WTC11 (cell line): ENCODE measurements at regions not wholly inside any gene's neighbourhood (a gene's known extent, or its start where the extent isn't known, plus 50 kb on each side); places are given as distances from the start of the nearest gene placed in this dataset.

Experiments used
- ATAC-seq: fragments of 200-7000 bp; cut with Tn5 transposase; 2 replicates; pipeline ENCODE4 v1.10.0; 2021; ENCODE audit warnings: mild to moderate bottlenecking, moderate library complexity
- CTCF ChIA-PET: fragments of 300-600 bp; sonication (Branson Sonifier 250); formaldehyde crosslinking; loops from one replicate; lab custom pipeline; 2021; ENCODE audit warnings: antibody characterized with exemption; lab: Charles Lee
- POLR2A ChIA-PET: fragments of 350-600 bp; sonication (Branson Sonifier 250); formaldehyde crosslinking; loops from one replicate; lab custom pipeline; 2021; ENCODE audit warnings: antibody characterized with exemption; lab: Charles Lee
- DNase-seq: peaks from one replicate; pipeline ENCODE4 v3.0.0; 2021; ENCODE audit warnings: low spot score
- H3K27ac Mint-ChIP-seq: 2 replicates; pipeline ENCODE4 v1.8.0; 2021; ENCODE audit warnings: mixed read lengths
- H3K27me3 Mint-ChIP-seq: 2 replicates; pipeline ENCODE4 v1.8.0; 2021; ENCODE audit warnings: low read depth, mild to moderate bottlenecking, moderate library complexity, mixed read lengths
- H3K36me3 Mint-ChIP-seq: 2 replicates; pipeline ENCODE4 v1.8.0; 2021; ENCODE audit warnings: mixed read lengths
- H3K4me1 Mint-ChIP-seq: 2 replicates; pipeline ENCODE4 v1.8.0; 2022; ENCODE audit warnings: mixed read lengths
- H3K4me3 Mint-ChIP-seq: 2 replicates; pipeline ENCODE4 v1.8.0; 2021; ENCODE audit warnings: mild to moderate bottlenecking, moderate library complexity, mixed read lengths
- H3K9me3 Mint-ChIP-seq: 2 replicates; pipeline ENCODE4 v1.8.0; 2021; ENCODE audit warnings: mixed read lengths
- AFF4 ChIP-seq: sonication (generic); formaldehyde crosslinking; IDR thresholded peaks from 2 replicates; pipeline ENCODE4 v1.8.1; 2023; ENCODE audit warnings: mild to moderate bottlenecking, missing genetic modification reagents, borderline replicate concordance
- ATF1 ChIP-seq: sonication (generic); formaldehyde crosslinking; IDR thresholded peaks from 2 replicates; pipeline ENCODE4 v1.8.1; 2023; ENCODE audit warnings: mild to moderate bottlenecking, moderate library complexity, missing genetic modification reagents
- CBFB ChIP-seq: sonication (generic); formaldehyde crosslinking; IDR thresholded peaks from 2 replicates; pipeline ENCODE4 v1.8.1; 2022; ENCODE audit warnings: mild to moderate bottlenecking, low read depth, missing genetic modification reagents
- EMX1 ChIP-seq: fragments of 250-450 bp; sonication (Bioruptor Pico); IDR thresholded peaks from 2 replicates; pipeline ENCODE4 v1.8.0; 2021; ENCODE audit warnings: mild to moderate bottlenecking
- ERG ChIP-seq: fragments of 250-450 bp; sonication (Bioruptor Pico); IDR thresholded peaks from 2 replicates; pipeline ENCODE4 v1.8.0; 2021; ENCODE audit warnings: mild to moderate bottlenecking
- FOXP4 ChIP-seq: sonication (generic); formaldehyde crosslinking; IDR thresholded peaks from 2 replicates; pipeline ENCODE4 v1.8.0; 2022; ENCODE audit warnings: mild to moderate bottlenecking, missing genetic modification reagents
- GTF2I ChIP-seq: fragments of 250-450 bp; sonication (Bioruptor Pico); conservative IDR thresholded peaks from 2 replicates; pipeline ENCODE4 v1.4.0; 2021; ENCODE audit warnings: mild to moderate bottlenecking
- HMGA2 ChIP-seq: fragments of 250-450 bp; sonication (Bioruptor Pico); IDR thresholded peaks from 2 replicates; pipeline ENCODE4 v1.4.0; 2021; ENCODE audit warnings: mild to moderate bottlenecking, moderate library complexity
- JUN ChIP-seq: sonication (generic); formaldehyde crosslinking; IDR thresholded peaks from 2 replicates; pipeline ENCODE4 v1.8.0; 2023; ENCODE audit warnings: mild to moderate bottlenecking, missing genetic modification reagents
- PRDM15 ChIP-seq: sonication (generic); formaldehyde crosslinking; IDR thresholded peaks from 2 replicates; pipeline ENCODE4 v1.8.0; 2022; ENCODE audit warnings: missing genetic modification reagents
- PREB ChIP-seq: sonication (generic); formaldehyde crosslinking; IDR thresholded peaks from 2 replicates; pipeline ENCODE4 v1.8.1; 2022; ENCODE audit warnings: mild to moderate bottlenecking, missing genetic modification reagents, moderate library complexity, borderline replicate concordance
- PRRX2 ChIP-seq: fragments of 250-450 bp; sonication (Bioruptor Pico); IDR thresholded peaks from 2 replicates; pipeline ENCODE4 v1.8.0; 2021; ENCODE audit warnings: mild to moderate bottlenecking
- TCF7 ChIP-seq: sonication (generic); formaldehyde crosslinking; IDR thresholded peaks from 2 replicates; pipeline ENCODE4 v1.8.0; 2022; ENCODE audit warnings: mild to moderate bottlenecking, low read depth, missing genetic modification reagents, moderate library complexity
- TEAD1 ChIP-seq: sonication (generic); formaldehyde crosslinking; IDR thresholded peaks from 2 replicates; pipeline ENCODE4 v1.8.0; 2022; ENCODE audit warnings: mild to moderate bottlenecking, missing genetic modification reagents
- ZMAT4 ChIP-seq: fragments of 250-450 bp; sonication (Bioruptor Pico); IDR thresholded peaks from 2 replicates; pipeline ENCODE4 v1.9.0; 2021; ENCODE audit warnings: mild to moderate bottlenecking
- ZNF425 ChIP-seq: fragments of 250-450 bp; sonication (Bioruptor Pico); conservative IDR thresholded peaks from 2 replicates; pipeline ENCODE4 v1.9.0; 2021; ENCODE audit warnings: mild to moderate bottlenecking

GRCh38 chr12:34345801-34346200 lies 323.5 kb downstream of the ALG10 start (continued):
- TF ChIP-seq PRDM15 (no peak), JUN (CRISPR knock-in tag) (no peak), TEAD1 (CRISPR knock-in tag) (no peak), ZMAT4 (CRISPR knock-in tag) (no peak), EMX1 (CRISPR knock-in tag) (no peak), HMGA2 (CRISPR knock-in tag) (no peak)
- TF ChIP-seq, all 79 proteins: peak for 0

GRCh38 chr12:34346372-34347034 lies 324.2 kb downstream of the ALG10 start:
- TF ChIP-seq AFF4 (CRISPR knock-in tag) (no peak), PRRX2 (CRISPR knock-in tag) (no peak), GTF2I (CRISPR knock-in tag) (no peak), ZNF425 (no peak)
- Mint-ChIP-seq H3K4me3 (no peak overlapping the region), H3K27me3 (no peaks in the 10 kb centered on the region; the same call in 1 of the 2 replicates), H3K27ac (no peak overlapping the region), H3K36me3 (peaks cover 19% of the 10 kb centered on the region), H3K9me3 (no peaks in the 10 kb centered on the region), H3K4me1 (no peaks in the 10 kb centered on the region)
- ChIA-PET POLR2A (no interaction called here), CTCF (no interaction called here)
- no peak for ATAC-seq
- DNase-seq: no peak

- no peak overlapping the region for H3K4me3 Mint-ChIP-seq
- CTCF ChIA-PET: no interaction called here
- peaks cover 17% of the 10 kb centered on the region for H3K36me3 Mint-ChIP-seq
- DNase-seq: no peak
- no peak for TF ChIP-seq FOXP4 (CRISPR knock-in tag)
- no peak for TF ChIP-seq PREB (CRISPR knock-in tag)
- no peak for TF ChIP-seq CBFB (CRISPR knock-in tag)
- no peak for TF ChIP-seq ERG (CRISPR knock-in tag)
- no peak for TF ChIP-seq ATF1
- TF ChIP-seq TCF7 (CRISPR knock-in tag): no peak
- TF ChIP-seq, all 79 proteins: peak for 0
- Mint-ChIP-seq H3K27ac (no peak overlapping the region), H3K9me3 (no peaks in the 10 kb centered on the region), H3K4me1 (no peaks in the 10 kb centered on the region), H3K27me3 (no peaks in the 10 kb centered on the region; the same call in 1 of the 2 replicates)
- POLR2A ChIA-PET: no interaction called here
- no peak for ATAC-seq
Measured at GRCh38 chr12:34347367-34347766, 325.1 kb downstream of the ALG10 start.
